ENCODE measurements at regions not wholly inside any gene's neighbourhood (a gene's known extent, or its start where the extent isn't known, plus 50 kb on each side); places are given as distances from the start of the nearest gene placed in this dataset.
A peak's percentile ranks its signal among the peaks of the same experiment; 100 is the strongest.

DNA sequence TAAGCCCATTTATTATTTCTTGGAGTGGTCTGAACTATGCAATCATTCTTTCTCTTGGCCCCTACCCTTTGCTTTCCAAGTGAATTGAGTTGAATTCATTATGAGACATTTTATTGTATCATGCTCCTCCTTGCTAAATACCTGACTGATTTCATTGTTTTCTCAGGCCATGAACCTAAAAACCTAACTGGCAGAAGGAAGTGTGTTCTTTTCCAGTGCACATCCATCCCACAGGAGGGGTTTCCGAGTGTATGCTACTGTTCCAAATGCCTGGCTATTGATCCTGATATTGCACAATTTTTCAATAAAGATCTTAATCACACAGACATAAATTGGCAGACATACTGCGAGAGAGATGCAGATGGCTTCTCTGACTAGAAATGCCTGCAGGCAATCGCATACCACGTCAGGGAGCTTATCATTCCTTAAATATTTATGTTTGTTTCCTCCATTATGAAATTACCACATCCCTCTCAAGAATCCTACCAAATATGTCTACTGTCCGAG is 162.2 kb upstream of the EGLN3 start:
- dilution Hi-C loops (cut with MboI; ENCODE audit: extremely low pct_ligation_motif_present, low sequenced_read_pairs) = no loop called here
- H3K27me3 ChIP-seq (ENCODE audit: control insufficient read depth, extremely low read depth, insufficient read depth, low read length) = no peaks in the 10 kb centered on the region
- peaks cover 2% of the 10 kb centered on the region for H3K9me1 ChIP-seq (ENCODE audit: control insufficient read depth, extremely low read depth, insufficient read depth, low read length)
- H3K9ac ChIP-seq (ENCODE audit: control insufficient read depth, extremely low read depth, insufficient read depth, low read length) = peak overlapping the region; percentile 7
- H3K4me2 ChIP-seq (ENCODE audit: control insufficient read depth, extremely low read depth, insufficient read depth, low read depth, low read length) = peak overlapping the region; percentile 36
- H3K27ac ChIP-seq (ENCODE audit: control insufficient read depth, insufficient read depth, low read length) = peak overlapping the region; percentile 31
- H3K36me3 ChIP-seq (ENCODE audit: control insufficient read depth in 2 of 2, extremely low read depth in 1 of 2, insufficient read depth in 2 of 2, low read length in 2 of 2) = no peaks in the 10 kb centered on the region
- no peak for TF ChIP-seq EZH2 (IDR thresholded peaks at IDR 0.05; ENCODE audit: low read length)
- no peak for TF ChIP-seq CTCF (optimal IDR thresholded peaks at IDR 0.05 in 1 of 3, IDR thresholded peaks at IDR 0.05 in 1 of 3, conservative IDR thresholded peaks at IDR 0.05 in 1 of 3; ENCODE audit: extremely low read depth in 1 of 3, insufficient read depth in 2 of 3, low read length in 3 of 3)
- DNase-seq (ENCODE audit: low read depth, low spot score) (peak; percentile 57), FAIRE-seq (peak; percentile 98)
- peak overlapping the region; percentile 21 for H2AFZ ChIP-seq (ENCODE audit: control insufficient read depth, low read length)
- no peaks in the 10 kb centered on the region for H3K79me2 ChIP-seq (ENCODE audit: control insufficient read depth, insufficient read depth, low read length)
- H3K4me3 ChIP-seq (ENCODE audit: control insufficient read depth in 2 of 3, extremely low read depth in 1 of 3, insufficient read depth in 2 of 3, low read depth in 1 of 3, low read length in 3 of 3) = peak overlapping the region in 2 of 3 experiments; percentile 28 to 29
- no peaks in the 10 kb centered on the region for H4K20me1 ChIP-seq (ENCODE audit: control insufficient read depth, extremely low read depth, insufficient read depth, low read length)
- H3K9me3 ChIP-seq (ENCODE audit: control insufficient read depth, low read depth, low read length) = no peaks in the 10 kb centered on the region
- peaks cover 27% of the 10 kb centered on the region for H3K4me1 ChIP-seq (ENCODE audit: control insufficient read depth, extremely low read depth, insufficient read depth, low read length)

DNA sequence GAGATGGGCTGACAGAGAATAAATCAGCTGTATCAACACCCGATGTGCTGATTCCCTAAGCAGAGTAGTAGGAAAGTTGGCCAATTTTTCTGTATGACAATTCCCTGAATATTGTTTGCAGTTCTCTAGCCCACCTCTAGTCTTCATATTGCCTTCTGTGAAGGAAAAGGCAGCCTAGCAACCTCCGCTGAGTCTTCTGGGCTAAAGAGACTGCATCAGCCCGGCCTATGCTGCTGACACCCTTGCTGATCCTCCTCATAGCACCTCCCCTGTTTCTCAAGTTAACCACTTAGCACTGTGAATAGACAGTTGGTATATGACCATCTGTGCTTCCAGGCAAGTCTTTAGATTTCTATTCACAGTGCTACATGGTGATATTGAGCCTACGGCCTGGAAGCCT is 161.1 kb upstream of the EGLN3 start:
- Histone ChIP-seq H3K4me3 (ENCODE audit: control insufficient read depth in 2 of 3, extremely low read depth in 1 of 3, insufficient read depth in 2 of 3, low read depth in 1 of 3, low read length in 3 of 3) (no peak overlapping the region), H4K20me1 (ENCODE audit: control insufficient read depth, extremely low read depth, insufficient read depth, low read length) (no peaks in the 10 kb centered on the region), H3K4me1 (ENCODE audit: control insufficient read depth, extremely low read depth, insufficient read depth, low read length) (peaks cover 27% of the 10 kb centered on the region), H2AFZ (ENCODE audit: control insufficient read depth, low read length) (peak overlapping the region; percentile 25), H3K9me1 (ENCODE audit: control insufficient read depth, extremely low read depth, insufficient read depth, low read length) (peaks cover 2% of the 10 kb centered on the region), H3K9me3 (ENCODE audit: control insufficient read depth, low read depth, low read length) (no peaks in the 10 kb centered on the region), H3K9ac (ENCODE audit: control insufficient read depth, extremely low read depth, insufficient read depth, low read length) (no peak overlapping the region), H3K79me2 (ENCODE audit: control insufficient read depth, insufficient read depth, low read length) (no peaks in the 10 kb centered on the region), H3K27me3 (ENCODE audit: control insufficient read depth, extremely low read depth, insufficient read depth, low read length) (no peaks in the 10 kb centered on the region), H3K27ac (ENCODE audit: control insufficient read depth, insufficient read depth, low read length) (no peak overlapping the region), H3K36me3 (ENCODE audit: control insufficient read depth in 2 of 2, extremely low read depth in 1 of 2, insufficient read depth in 2 of 2, low read length in 2 of 2) (no peaks in the 10 kb centered on the region), H3K4me2 (ENCODE audit: control insufficient read depth, extremely low read depth, insufficient read depth, low read depth, low read length) (no peak overlapping the region)
- dilution Hi-C loops (cut with MboI; ENCODE audit: extremely low pct_ligation_motif_present, low sequenced_read_pairs) = no loop called here
- TF ChIP-seq EZH2 (IDR thresholded peaks at IDR 0.05; ENCODE audit: low read length) (no peak), CTCF (optimal IDR thresholded peaks at IDR 0.05 in 1 of 3, IDR thresholded peaks at IDR 0.05 in 1 of 3, conservative IDR thresholded peaks at IDR 0.05 in 1 of 3; ENCODE audit: extremely low read depth in 1 of 3, insufficient read depth in 2 of 3, low read length in 3 of 3) (peak in 1 of 3 experiments; percentile 9)
- peak; percentile 67 for FAIRE-seq
- DNase-seq (ENCODE audit: low read depth, low spot score) = no peak

Measured in keratinocyte (primary cell).